ENCODE measurements at regions not wholly inside any gene's neighbourhood (a gene's known extent, or its start where the extent isn't known, plus 50 kb on each side); places are given as distances from the start of the nearest gene placed in this dataset.

DNA sequence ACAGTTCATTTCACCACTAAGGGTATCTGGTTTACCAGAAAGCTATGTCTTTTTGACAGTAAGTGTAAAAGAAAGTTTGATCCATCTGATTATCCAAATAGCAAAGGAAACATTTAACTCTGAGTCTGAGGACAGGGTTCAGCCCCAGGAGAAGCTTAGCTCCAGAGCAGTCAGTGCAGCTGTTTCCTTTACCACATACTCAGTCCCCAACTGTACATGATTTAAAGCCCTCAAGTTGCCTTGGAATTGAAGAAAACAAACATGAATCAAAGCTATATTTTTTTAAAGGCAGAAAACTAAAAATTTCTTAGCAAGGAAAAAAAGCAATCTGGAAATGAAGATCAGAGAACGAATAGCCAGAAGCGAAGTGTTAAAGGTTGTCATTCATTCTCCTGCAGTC, 746.0 kb downstream of the METTL4 start:
- Histone ChIP-seq H3K4me1 (ENCODE audit: insufficient read depth, low read length) (no peaks in the 10 kb centered on the region), H3K9me3 (ENCODE audit: control insufficient read depth in 1 of 2, insufficient read depth in 1 of 2, low read length in 2 of 2) (no peaks in the 10 kb centered on the region), H3K27me3 (ENCODE audit: control insufficient read depth in 1 of 2, insufficient read depth in 2 of 2, low read length in 2 of 2) (no peaks in the 10 kb centered on the region), H3K36me3 (ENCODE audit: insufficient read depth, low read length) (no peaks in the 10 kb centered on the region), H3K4me3 (ENCODE audit: low read length) (no peak overlapping the region), H3K27ac (ENCODE audit: low read depth in 1 of 2, low read length in 2 of 2) (no peak overlapping the region)
- Mint-ChIP-seq H3K27ac (no peak overlapping the region), H3K9me3 (no peaks in the 10 kb centered on the region), H3K27me3 (no peaks in the 10 kb centered on the region), H3K36me3 (ENCODE audit: low read depth) (no peaks in the 10 kb centered on the region), H3K4me3 (no peak overlapping the region), H3K4me1 (ENCODE audit: low read depth) (no peaks in the 10 kb centered on the region)
- ChIA-PET CTCF (no interaction called here), POLR2A (no interaction called here)
- no peak for DNase-seq
- TF ChIP-seq, protein P1, sequence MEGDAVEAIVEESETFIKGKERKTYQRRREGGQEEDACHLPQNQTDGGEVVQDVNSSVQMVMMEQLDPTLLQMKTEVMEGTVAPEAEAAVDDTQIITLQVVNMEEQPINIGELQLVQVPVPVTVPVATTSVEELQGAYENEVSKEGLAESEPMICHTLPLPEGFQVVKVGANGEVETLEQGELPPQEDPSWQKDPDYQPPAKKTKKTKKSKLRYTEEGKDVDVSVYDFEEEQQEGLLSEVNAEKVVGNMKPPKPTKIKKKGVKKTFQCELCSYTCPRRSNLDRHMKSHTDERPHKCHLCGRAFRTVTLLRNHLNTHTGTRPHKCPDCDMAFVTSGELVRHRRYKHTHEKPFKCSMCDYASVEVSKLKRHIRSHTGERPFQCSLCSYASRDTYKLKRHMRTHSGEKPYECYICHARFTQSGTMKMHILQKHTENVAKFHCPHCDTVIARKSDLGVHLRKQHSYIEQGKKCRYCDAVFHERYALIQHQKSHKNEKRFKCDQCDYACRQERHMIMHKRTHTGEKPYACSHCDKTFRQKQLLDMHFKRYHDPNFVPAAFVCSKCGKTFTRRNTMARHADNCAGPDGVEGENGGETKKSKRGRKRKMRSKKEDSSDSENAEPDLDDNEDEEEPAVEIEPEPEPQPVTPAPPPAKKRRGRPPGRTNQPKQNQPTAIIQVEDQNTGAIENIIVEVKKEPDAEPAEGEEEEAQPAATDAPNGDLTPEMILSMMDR (IDR thresholded peaks at IDR 0.05): no peak
- no peak for ATAC-seq (ENCODE audit: poor library complexity)
- intact Hi-C loops (cut with DNase I, micrococcal nuclease): no loop called here

DNA sequence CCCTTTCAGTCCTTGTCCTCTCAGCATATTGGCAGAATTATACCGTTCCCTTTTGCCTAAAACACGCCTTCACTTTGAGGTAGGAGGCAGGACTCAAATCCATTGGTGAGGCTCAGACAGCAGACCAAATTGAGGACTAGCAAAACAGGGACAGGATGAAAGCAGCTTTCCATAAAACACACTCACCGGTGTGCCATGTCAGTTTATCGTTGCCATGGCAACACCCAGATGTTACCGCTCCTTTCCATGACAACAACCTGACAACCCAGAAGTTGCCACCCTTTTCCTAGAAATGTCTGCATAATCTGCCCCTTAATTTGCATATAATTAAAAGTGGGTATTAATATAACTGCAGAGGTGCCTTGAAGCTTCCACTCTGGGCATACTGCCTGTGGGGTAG, 730.4 kb downstream of the METTL4 start:
- H3K36me3 ChIP-seq (ENCODE audit: insufficient read depth, low read length): no peaks in the 10 kb centered on the region
- Mint-ChIP-seq H3K27ac (no peak overlapping the region), H3K27me3 (no peaks in the 10 kb centered on the region), H3K9me3 (peaks cover 7% of the 10 kb centered on the region), H3K4me3 (no peak overlapping the region), H3K36me3 (ENCODE audit: low read depth) (no peaks in the 10 kb centered on the region), H3K4me1 (ENCODE audit: low read depth) (no peaks in the 10 kb centered on the region)
- H3K4me3 ChIP-seq (ENCODE audit: low read length): no peak overlapping the region
- intact Hi-C loops (cut with DNase I, micrococcal nuclease): no loop called here
- POLR2A ChIA-PET: no interaction called here
- no peak for ATAC-seq (ENCODE audit: poor library complexity)
- H3K27ac ChIP-seq (ENCODE audit: low read depth in 1 of 2, low read length in 2 of 2): no peak overlapping the region
- no peak for DNase-seq
- CTCF ChIA-PET: no interaction called here
- no peaks in the 10 kb centered on the region for H3K4me1 ChIP-seq (ENCODE audit: insufficient read depth, low read length)
- TF ChIP-seq, protein P1 (IDR thresholded peaks at IDR 0.05): no peak
- H3K27me3 ChIP-seq (ENCODE audit: control insufficient read depth in 1 of 2, insufficient read depth in 2 of 2, low read length in 2 of 2): no peaks in the 10 kb centered on the region
- no peaks in the 10 kb centered on the region for H3K9me3 ChIP-seq (ENCODE audit: control insufficient read depth in 1 of 2, insufficient read depth in 1 of 2, low read length in 2 of 2)

DNA sequence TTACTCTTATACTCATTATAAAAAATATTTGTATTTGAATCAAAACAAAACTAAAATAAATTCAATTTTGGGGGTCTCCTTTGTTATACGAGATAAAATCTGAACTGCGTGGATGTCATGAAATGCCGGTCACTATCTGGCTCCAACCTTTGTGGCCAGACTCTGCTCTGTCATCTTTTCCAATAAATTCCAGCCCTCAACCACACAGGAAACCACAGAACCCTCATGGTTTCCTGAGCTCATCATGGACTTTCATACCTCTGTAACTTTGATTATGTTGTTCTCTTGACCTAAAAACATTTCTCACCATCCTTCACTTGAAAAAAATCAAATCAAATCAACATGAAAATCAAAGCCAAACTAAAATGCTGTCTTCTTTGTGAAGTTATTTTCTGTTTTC, 724.7 kb downstream of the METTL4 start:
- H3K27ac ChIP-seq (ENCODE audit: low read depth in 1 of 2, low read length in 2 of 2): no peak overlapping the region
- peaks cover 4% of the 10 kb centered on the region for H3K9me3 Mint-ChIP-seq
- H3K27me3 Mint-ChIP-seq: no peaks in the 10 kb centered on the region
- ChIA-PET CTCF (no interaction called here), POLR2A (no interaction called here)
- H3K27me3 ChIP-seq (ENCODE audit: control insufficient read depth in 1 of 2, insufficient read depth in 2 of 2, low read length in 2 of 2): no peaks in the 10 kb centered on the region
- no peak for ATAC-seq (ENCODE audit: poor library complexity)
- no peaks in the 10 kb centered on the region for H3K36me3 ChIP-seq (ENCODE audit: insufficient read depth, low read length)
- no peaks in the 10 kb centered on the region for H3K4me1 Mint-ChIP-seq (ENCODE audit: low read depth)
- no peak overlapping the region for H3K4me3 Mint-ChIP-seq
- no peak overlapping the region for H3K4me3 ChIP-seq (ENCODE audit: low read length)
- H3K36me3 Mint-ChIP-seq (ENCODE audit: low read depth): no peaks in the 10 kb centered on the region
- intact Hi-C loops (cut with DNase I, micrococcal nuclease): no loop called here
- H3K27ac Mint-ChIP-seq: no peak overlapping the region
- no peaks in the 10 kb centered on the region for H3K9me3 ChIP-seq (ENCODE audit: control insufficient read depth in 1 of 2, insufficient read depth in 1 of 2, low read length in 2 of 2)
- no peak for DNase-seq
- no peaks in the 10 kb centered on the region for H3K4me1 ChIP-seq (ENCODE audit: insufficient read depth, low read length)
- TF ChIP-seq, protein P1 (IDR thresholded peaks at IDR 0.05): no peak
